Fibroblast of villous mesenchyme (primary cell): ENCODE measurements at regions not wholly inside any gene's neighbourhood (a gene's known extent, or its start where the extent isn't known, plus 50 kb on each side); places are given as distances from the start of the nearest gene placed in this dataset.

Source experiments
- DNase-seq: peaks from one replicate; pipeline ENCODE4 v3.0.0-alpha.2; 2010; ENCODE audit warnings: low read depth
- H3K4me3 ChIP-seq: 2 replicates; pipeline ENCODE4 v1.5.1; 2011; ENCODE audit warnings: low read depth, mild to moderate bottlenecking, low read length
- CTCF ChIP-seq: IDR thresholded peaks from 2 replicates; pipeline ENCODE4 v1.5.1; 2012; ENCODE audit warnings: low read depth, mild to moderate bottlenecking, low read length; ENCODE audit not compliant: insufficient read depth

- H3K4me3 ChIP-seq = no peak overlapping the region
- TF ChIP-seq CTCF = no peak
- no peak for DNase-seq
Measured at GRCh38 chr5:164360589-164360988, 855.2 kb downstream of the MAT2B start.

- no peak for TF ChIP-seq CTCF
- no peak overlapping the region for H3K4me3 ChIP-seq
- no peak for DNase-seq
Measured at GRCh38 chr5:164361986-164362385, 856.6 kb downstream of the MAT2B start.

GRCh38 chr5:164362835-164363234 lies 857.4 kb downstream of the MAT2B start:
- no peak for DNase-seq
- no peak for TF ChIP-seq CTCF
- H3K4me3 ChIP-seq = no peak overlapping the region

- TF ChIP-seq CTCF = no peak
- no peak for DNase-seq
- H3K4me3 ChIP-seq = no peak overlapping the region
Measured at GRCh38 chr5:164364237-164365208, 859.1 kb downstream of the MAT2B start.

- no peak for TF ChIP-seq CTCF
- no peak overlapping the region for H3K4me3 ChIP-seq
- no peak for DNase-seq
Measured at GRCh38 chr5:164370841-164371240, 865.4 kb downstream of the MAT2B start.

GRCh38 chr5:164372892-164373291 lies 867.5 kb downstream of the MAT2B start:
- no peak for TF ChIP-seq CTCF
- no peak overlapping the region for H3K4me3 ChIP-seq
- no peak for DNase-seq
